Jurkat, Clone E6-1 (cell line): ENCODE measurements at regions not wholly inside any gene's neighbourhood (a gene's known extent, or its start where the extent isn't known, plus 50 kb on each side); places are given as distances from the start of the nearest gene placed in this dataset.
"Not testable (repeated sequence)": the region's sequence is repeated elsewhere in the genome, so short reads cannot be mapped to it uniquely, and the experiment has no call there.

Experiments
- DNase-seq: peaks from one replicate; pipeline ENCODE4 v3.0.0-alpha.2; 2011; ENCODE audit warnings: low read depth, low spot score
- H3K4me3 ChIP-seq: 2 replicates; pipeline ENCODE4 v1.5.1; 2011; ENCODE audit warnings: mild to moderate bottlenecking, low read length, control low read depth, moderate library complexity

DNA sequence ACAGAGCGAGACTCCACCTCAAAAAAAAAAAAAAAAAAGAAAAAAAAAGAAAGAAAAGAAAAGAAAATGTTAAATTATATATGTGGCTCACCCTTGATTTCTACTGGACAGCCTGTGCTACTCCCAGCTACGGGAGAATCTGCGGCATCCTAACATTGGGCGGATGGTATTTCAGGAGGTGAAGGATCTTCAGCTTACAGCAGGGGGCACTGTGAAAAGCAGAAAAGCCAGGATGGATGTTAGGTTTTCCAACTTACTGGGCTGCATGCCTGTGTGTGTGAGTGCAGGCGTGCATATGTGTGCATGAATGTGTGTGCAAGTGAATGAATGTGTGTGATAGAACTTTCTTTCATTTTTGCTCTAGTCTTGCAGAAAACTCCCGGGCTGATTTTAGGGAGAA, 1066.5 kb downstream of the TYW1 start:
- no peak for DNase-seq
- no peak overlapping the region for H3K4me3 ChIP-seq

DNA sequence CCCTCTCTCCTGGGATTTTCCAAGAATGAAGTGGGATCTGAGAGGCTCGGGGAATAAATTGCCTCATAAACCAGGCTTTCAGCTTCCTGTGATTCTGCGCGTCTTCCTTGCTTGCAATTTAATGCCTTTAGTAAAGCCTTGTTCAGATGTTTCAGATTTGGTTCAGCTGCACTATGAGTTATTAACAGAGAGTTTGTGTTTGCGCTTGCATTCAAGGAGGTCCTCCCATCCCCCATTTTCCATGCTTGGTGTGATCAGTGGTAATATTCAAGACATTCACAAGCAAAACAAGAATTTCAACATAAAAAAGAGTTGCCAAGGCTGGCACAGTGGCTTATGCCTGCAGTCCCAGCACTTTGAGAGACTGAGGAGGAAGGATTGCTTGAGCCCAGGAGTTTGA, 1068.9 kb downstream of the TYW1 start:
- no peak overlapping the region for H3K4me3 ChIP-seq
- no peak for DNase-seq

DNA sequence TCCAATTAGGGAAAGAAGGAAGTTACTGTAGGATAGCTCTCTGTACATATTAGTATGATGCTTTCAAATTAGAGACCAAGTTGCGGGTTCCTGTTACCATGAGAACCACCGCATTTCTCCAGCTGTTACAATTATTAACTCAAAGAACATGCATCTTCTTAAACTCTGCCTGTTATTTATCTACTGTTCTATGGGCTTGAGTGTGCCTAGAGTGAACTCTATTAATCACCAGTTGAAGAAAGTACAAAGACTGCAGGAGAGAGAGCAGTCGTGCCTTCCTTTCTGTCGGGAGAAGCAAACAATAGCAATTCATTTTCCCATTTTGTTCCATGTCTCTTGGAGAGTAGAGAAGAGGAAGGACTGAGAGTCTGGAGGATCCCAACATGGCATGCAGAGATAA, 1071.2 kb downstream of the TYW1 start:
- H3K4me3 ChIP-seq = no peak overlapping the region
- DNase-seq = no peak

DNA sequence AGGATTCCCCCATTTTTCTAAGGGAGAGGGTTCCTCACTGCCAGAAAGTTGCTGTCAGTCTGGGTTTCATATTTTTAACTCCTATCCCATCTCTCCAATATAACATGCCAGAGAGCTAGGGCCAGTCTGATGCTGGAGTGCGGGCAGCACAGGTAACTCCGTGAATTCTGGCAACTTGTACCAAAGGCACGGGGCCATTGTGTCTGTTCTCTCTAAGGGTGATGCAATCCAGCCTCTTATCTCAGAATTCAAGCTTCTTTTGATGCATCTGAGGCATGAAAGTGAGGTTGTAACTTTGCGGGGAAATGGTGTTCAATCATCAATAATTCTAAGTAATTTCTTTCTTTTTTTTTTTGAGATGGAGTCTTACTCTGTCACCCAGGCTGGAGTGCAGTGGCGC, 1074.4 kb downstream of the TYW1 start:
- DNase-seq = no peak
- no peak overlapping the region for H3K4me3 ChIP-seq

DNA sequence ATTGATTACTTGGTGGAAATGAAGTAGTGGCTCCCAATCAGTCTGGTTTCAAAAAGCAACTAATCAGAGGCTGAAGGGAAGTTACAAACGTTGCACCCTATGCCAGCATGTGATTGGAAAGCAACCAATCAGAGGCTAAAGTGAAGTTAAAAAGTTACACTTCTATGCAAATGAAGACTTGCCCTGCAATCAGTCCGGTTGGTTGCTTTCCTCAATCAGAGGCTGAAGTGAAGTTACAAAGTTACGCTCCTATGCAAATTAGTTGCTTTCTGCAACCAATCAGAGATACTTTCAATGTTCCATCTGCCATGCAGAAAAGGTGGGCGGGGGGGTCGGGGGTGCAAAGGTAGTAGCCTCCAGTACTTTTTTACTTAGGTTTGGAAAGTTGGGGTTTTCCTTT, 1077.1 kb downstream of the TYW1 start:
- H3K4me3 ChIP-seq = no peak overlapping the region
- DNase-seq = no peak

DNA sequence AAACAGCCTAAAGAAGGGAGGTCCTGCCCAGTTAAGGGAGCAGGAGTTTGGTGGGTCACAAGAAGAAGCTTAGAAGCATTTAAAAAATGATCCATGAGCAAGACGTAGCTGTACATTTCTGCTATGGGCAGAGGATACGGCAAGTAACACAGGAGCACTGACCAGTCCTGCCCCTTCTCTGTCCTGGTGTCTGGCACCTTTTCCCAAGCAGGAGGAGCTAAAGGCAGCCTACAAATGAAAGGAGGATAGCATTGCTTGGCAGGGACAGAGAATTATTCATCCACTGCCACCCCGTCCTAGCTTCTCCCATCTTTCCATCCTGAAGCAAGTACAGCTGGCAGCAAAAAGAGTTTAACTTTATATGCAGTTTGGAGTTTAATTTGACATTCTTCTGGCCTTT, 1077.6 kb downstream of the TYW1 start:
- no peak for DNase-seq
- H3K4me3 ChIP-seq = no peak overlapping the region

DNA sequence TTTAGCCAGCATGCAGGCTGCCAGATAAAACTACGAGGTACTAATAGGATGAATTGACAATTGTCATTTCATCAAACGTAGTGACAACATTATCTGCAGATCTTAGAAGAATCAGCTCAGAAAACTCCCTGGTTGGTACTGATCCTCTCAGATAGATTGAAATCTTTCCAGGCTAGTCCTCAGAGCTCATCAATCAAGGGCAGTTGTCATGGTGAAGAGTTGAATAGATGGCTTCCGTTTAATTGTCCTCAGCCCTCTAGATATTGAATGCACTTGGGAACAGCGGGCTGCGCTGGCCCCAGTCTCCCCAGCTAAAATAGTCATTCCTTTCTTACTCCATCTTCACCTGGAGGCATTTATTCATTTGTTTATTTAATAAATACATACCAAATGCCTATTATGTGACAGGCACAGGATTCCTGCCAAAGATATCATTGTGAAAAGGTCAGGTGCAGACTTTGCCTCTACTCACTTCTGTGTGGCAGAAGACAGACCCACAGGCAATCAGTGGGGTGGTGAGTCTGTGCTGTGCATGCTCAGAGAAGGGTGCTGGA, 1081.6 kb downstream of the TYW1 start:
- DNase-seq = no peak
- H3K4me3 ChIP-seq = no peak overlapping the region

DNA sequence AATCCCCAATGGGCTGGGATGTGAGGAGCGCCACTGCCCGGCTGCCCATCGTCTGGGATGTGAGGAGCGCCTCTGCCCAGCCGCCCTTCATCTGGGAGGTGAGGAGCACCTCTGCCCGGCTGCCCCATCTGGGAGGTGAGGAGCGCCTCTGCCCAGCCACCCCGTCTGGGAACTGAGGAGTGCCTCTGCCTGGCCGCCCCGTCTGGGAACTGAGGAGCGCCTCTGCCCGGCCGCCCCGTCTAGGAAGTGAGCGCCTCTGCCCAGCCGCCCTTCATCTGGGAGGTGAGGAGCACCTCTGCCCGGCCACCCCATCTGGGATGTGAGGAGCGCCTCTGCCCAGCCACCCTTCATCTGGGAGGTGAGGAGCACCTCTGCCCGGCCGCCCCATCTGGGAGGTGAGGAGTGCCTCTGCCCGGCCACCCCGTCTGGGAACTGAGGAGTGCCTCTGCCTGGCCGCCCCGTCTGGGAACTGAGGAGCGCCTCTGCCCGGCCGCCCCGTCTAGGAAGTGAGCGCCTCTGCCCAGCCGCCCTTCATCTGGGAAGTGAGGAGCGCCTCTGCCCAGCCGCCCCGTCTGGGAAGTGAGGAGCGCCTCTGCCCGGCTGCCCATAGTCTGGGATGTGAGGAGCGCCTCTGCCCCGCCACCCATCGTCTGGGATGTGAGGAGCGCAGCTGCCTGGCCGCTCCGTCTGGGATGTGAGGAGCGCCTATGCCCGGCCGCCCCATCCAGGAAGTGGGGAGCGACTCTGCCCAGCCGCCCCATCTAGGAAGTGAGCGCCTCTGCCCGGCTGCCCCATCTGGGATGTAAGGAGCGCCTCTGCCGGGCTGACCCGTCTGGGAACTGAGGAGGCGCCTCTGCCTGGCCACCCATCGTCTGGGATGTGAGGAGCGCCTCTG, 1085.7 kb downstream of the TYW1 start:
- DNase-seq = not testable (repeated sequence)

DNA sequence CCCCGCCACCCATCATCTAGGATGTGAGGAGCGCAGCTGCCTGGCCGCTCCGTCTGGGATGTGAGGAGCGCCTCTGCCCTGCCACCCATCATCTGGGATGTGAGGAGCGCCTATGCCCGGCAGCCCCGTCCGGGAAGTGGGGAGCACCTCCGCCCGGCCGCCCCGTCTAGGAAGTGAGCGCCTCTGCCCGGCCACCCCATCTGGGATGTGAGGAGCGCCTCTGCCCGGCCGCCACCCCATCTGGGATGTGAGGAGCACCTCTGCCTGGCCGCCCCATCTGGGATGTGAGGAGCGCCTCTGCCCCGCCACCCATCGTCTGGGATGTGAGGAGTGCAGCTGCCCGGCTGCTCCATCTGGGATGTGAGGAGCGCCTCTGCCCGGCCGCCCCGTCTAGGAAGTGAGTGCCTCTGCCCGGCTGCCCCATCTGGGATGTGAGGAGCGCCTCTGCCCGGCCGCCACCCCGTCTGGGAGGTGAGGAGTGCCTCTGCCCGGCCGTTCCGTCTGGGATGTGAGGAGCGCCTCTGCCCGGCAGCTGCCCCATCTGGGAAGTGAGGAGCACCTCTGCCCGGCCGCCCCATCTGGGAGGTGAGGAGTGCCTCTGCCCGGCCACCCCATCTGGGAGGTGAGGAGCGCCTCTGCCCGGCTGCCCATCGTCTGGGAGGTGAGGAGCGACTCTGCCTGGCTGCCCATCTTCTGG, 1086.5 kb downstream of the TYW1 start:
- not testable (repeated sequence) for DNase-seq, H3K4me3 ChIP-seq

More for the DNA sequence above, 1085.7 kb downstream of the TYW1 start:
- not testable (repeated sequence) for H3K4me3 ChIP-seq

DNA sequence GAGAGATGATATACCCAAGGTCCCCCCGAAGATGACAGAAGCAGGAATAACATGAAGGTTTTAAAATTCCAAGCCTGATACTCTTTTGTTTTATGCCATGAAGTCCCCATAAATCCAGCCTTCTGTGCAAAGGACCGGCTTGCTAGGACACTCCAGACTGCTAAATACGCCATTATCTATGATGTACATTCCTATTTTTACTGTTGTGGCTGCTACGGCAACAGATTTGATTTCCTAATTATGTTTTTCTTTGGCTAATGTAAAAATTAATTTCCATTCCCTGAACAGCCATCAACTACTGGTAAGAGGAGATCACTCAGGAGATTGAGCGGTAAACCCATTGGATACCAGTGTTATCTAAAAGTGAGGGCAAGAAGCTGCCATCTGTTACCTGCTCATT, 1090.8 kb downstream of the TYW1 start:
- no peak overlapping the region for H3K4me3 ChIP-seq
- DNase-seq = no peak

DNA sequence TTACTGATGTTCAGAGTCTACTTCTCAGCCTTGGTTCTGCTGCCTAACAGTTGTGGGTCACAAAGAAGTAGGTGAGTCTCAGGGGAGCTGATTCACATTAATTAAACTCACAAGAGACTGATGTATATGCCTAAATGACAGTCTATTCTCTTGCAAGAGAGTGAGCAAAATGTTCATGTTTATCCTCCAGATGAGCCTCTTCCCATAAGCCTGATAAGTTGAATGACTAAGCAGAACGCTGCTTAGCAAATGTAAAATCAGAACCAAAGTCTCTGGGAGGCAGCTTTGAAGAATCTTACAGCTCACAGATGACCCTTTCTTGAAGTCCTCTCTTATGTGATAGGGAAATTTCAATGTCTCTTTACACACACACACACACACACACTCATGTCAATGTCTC, 1092.2 kb downstream of the TYW1 start:
- no peak overlapping the region for H3K4me3 ChIP-seq

DNA sequence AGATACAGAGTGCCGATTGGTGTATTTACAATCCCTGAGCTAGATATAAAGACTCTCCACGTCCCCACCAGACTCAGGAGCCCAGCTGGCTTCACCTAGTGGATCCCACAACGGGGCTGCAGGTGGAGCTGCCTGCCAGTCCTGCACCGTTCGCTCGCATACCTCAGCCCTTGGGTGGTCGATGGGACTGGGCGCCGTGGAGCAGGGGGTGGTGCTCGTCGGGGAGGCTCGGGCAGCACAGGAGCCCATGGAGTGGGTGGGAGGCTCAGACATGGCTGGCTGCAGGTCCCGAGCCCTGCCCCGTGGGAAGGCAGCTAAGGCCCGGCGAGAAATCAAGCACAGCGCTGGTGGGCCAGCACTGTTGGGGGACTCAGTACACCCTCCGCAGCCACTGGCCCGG, 1093.6 kb downstream of the TYW1 start:
- not testable (repeated sequence) for DNase-seq, H3K4me3 ChIP-seq

More for the DNA sequence above, 1092.2 kb downstream of the TYW1 start:
- no peak for DNase-seq

DNA sequence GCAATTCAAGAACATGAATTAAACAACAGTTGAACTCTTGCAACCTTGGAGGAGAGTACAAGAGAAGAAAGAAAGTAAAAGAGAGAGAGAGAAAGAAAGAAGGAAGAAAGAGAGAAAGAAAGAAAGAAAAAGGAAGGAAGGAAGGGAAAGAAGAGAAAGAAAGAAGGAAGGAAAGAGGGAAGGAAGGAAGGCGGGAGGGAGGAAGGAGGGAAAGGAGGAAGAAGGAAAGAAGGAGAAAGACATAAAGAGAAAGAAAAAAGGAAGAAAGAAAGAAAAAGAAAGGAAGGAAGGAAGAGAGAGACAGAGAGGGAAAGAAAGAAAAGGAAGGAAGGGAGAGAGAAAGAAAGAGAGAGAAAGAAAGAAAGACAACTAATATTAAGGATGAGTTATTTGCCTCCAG, 1106.7 kb downstream of the TYW1 start:
- DNase-seq = no peak
- H3K4me3 ChIP-seq = no peak overlapping the region

DNA sequence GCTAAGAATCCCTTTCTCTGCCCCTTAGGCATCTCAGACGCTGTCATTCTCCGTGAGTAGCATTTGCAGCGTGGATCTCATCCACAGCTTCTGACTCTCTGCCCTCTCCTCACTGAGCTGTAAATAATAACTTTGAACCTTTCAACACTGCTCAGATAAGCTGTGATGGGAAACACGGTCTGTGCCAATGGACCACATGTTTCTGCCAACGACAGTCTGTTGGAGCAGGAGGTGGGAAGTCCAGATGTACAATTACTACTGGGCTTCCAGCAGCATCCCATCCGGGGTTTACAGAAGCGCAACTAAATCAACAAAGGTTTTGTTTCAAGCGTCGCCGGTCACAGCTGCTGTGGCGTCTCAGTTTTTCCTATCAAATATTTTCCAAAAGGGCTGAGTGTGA, 1110.6 kb downstream of the TYW1 start:
- no peak for DNase-seq
- no peak overlapping the region for H3K4me3 ChIP-seq

DNA sequence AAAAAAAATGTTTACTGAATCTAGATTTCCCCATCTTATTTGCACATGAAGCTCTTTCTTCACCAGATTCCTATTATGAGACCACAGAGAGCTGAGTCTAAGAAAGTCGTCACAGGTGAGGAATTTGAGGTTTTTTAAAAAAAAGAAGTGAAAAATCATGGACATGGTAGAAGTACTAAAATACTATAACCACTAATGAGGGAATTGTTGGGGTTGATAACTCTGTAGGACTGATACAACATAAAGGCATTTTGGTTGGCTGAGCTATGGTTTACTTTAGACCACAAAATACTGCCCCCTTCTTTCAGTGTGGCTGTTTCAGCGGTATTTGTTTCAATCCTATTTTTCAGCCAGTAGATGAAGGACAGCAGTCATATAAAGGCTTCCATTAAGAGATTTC, 1111.3 kb downstream of the TYW1 start:
- no peak overlapping the region for H3K4me3 ChIP-seq
- DNase-seq = no peak

DNA sequence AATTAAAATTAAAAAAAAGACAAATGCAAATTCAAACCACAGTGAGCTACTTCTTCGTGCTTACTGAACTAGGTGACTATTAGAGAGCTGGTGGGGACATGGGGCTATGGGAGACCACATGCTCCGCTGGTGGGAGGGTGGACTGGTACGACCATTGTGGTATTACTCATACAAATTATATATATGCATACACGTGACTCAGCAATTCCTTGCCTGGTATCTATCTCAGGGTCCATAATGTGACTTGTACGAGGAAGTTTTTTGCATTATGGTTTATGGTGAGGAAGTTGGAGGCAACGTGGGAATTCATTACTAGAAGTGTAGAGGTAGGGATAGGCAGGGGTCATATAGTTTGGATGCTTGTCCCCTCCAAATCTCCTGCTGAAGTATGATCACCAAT, 1112.7 kb downstream of the TYW1 start:
- no peak overlapping the region for H3K4me3 ChIP-seq
- DNase-seq = no peak

DNA sequence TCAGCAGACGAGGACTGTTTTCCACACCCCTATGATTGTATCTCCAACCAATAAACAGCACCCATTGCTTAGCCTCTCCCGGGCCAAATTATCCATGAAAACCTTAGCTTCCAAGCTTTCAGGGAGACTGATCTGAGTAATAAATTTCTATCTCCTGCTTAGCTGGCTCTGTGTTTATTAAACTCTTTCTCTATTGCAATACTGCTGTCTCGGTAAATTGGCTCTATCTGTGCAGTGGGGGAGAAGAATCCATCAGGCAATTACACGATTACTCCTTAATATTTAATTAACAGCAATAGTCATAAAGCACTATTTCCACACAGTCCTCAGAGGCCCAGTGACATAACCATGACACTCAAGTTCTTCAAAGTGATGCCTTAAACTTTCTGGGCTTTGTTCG, 1122.8 kb downstream of the TYW1 start:
- H3K4me3 ChIP-seq = no peak overlapping the region
- DNase-seq = no peak

DNA sequence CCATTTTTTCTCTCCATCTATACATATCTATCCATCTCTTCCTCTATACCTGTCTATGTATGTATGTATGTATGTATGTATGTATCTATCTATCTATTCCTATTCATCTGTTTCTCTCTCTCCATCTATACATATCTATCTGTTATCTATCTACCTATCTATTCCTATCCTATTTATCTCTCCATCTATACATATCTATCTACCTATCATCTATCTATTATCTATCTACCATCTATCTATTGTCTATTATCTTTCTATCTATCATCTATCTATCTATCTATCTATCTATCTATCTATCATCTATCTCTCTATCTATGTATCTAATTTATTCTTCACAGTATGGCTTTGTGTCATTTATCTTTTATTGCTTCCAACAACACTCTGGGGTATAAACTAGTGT, 1124.4 kb downstream of the TYW1 start:
- no peak overlapping the region for H3K4me3 ChIP-seq
- DNase-seq = no peak

DNA sequence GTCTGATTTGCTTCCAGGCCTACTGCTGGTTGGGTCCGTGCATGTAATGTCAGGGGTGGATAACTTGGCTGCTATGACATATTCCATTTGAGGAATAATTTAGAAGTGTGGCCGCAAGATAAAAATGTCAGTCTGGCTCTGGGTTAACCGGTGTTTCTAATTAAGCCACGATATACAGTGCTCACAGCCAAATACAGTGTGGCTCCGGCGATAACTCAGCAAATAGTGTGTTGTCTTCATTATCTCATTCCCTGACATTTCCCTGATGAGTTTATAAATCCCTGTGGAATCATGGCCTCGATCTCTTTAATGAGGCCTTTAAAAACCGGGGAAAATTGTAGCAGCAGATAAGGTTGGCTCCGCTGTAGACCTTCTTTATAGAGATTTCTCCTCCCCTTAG, 1125.0 kb downstream of the TYW1 start:
- no peak overlapping the region for H3K4me3 ChIP-seq
- no peak for DNase-seq

DNA sequence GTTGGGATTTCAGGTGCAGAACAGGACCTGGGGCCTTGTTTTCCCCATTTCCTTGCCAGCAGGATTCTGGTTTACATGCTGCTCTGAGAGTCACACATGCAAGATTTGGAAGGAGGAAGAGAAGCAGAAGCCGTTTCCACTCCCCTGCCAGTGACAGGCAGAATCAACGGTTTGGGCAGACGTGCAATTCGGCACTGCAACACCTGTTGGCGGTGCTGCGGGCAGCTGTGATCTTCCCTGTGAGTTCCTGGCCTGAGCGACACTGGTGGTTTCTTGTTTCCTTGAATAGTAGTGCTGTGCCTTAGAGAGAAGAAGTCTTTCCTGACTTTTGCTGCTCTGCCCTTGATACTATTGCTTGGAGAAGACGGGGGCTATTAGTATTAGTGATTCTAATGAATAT, 1126.2 kb downstream of the TYW1 start:
- DNase-seq = no peak
- no peak overlapping the region for H3K4me3 ChIP-seq
